ENCODE measurements at regions not wholly inside any gene's neighbourhood (a gene's known extent, or its start where the extent isn't known, plus 50 kb on each side); places are given as distances from the start of the nearest gene placed in this dataset.
"Not testable (repeated sequence)": the region's sequence is repeated elsewhere in the genome, so short reads cannot be mapped to it uniquely, and the experiment has no call there.

- intact Hi-C loops (cut with DNase I) = no loop called here
- ATAC-seq (no peak), DNase-seq (no peak)
Observed at GRCh38 chr12:31214626-31215517, 111.1 kb downstream of the SINHCAF start.

- intact Hi-C loops (cut with DNase I) = no loop called here
- ATAC-seq (peak; percentile 73 to 77), DNase-seq (no peak)
Observed at GRCh38 chr12:31215518-31216232, 110.3 kb downstream of the SINHCAF start.

- ATAC-seq (no peak), DNase-seq (no peak)
- intact Hi-C loops (cut with DNase I) = no loop called here
Observed at GRCh38 chr12:31216479-31216878, 109.5 kb downstream of the SINHCAF start.

GRCh38 chr12:31217356-31218130, 108.4 kb downstream of the SINHCAF start:
- intact Hi-C loops (cut with DNase I) = no loop called here
- DNase-seq (no peak), ATAC-seq (no peak)

- ATAC-seq (no peak), DNase-seq (no peak)
- intact Hi-C loops (cut with DNase I) = no loop called here
Observed at GRCh38 chr12:31218203-31219025, 107.5 kb downstream of the SINHCAF start.

- ATAC-seq (no peak), DNase-seq (no peak)
Observed at GRCh38 chr12:31219521-31219920, 106.4 kb downstream of the SINHCAF start.

GRCh38 chr12:31220061-31220460, 105.9 kb downstream of the SINHCAF start:
- DNase-seq (no peak), ATAC-seq (no peak)
- intact Hi-C loops (cut with DNase I) = no loop called here

More at GRCh38 chr12:31219521-31219920, 106.4 kb downstream of the SINHCAF start:
- intact Hi-C loops (cut with DNase I) = no loop called here

GRCh38 chr12:31220633-31221550, 105.1 kb downstream of the SINHCAF start:
- intact Hi-C loops (cut with DNase I) = no loop called here
- DNase-seq = peak; percentile 42
- ATAC-seq = peak; percentile 47 to 51

- intact Hi-C loops (cut with DNase I) = no loop called here
Observed at GRCh38 chr12:31221551-31221945, 104.4 kb downstream of the SINHCAF start.

GRCh38 chr12:31222620-31223222, 103.2 kb downstream of the SINHCAF start:
- DNase-seq (no peak), ATAC-seq (no peak)
- intact Hi-C loops (cut with DNase I) = no loop called here

More at GRCh38 chr12:31221551-31221945, 104.4 kb downstream of the SINHCAF start:
- DNase-seq (no peak), ATAC-seq (no peak)

GRCh38 chr12:31223640-31224039, 102.3 kb downstream of the SINHCAF start:
- DNase-seq; intact Hi-C loops (cut with DNase I); ATAC-seq: not testable (repeated sequence)

- no peak for DNase-seq
- ATAC-seq = no peak
- intact Hi-C loops (cut with DNase I) = no loop called here
Observed at GRCh38 chr12:31224768-31225448, 101.0 kb downstream of the SINHCAF start.

- intact Hi-C loops (cut with DNase I) = no loop called here
- no peak for ATAC-seq
- DNase-seq = no peak
Observed at GRCh38 chr12:31225656-31226535, 100.1 kb downstream of the SINHCAF start.

- no peak for DNase-seq
- peak in 1 of 2 donors; percentile 70 for ATAC-seq
- intact Hi-C loops (cut with DNase I) = no loop called here
Observed at GRCh38 chr12:31226639-31227038, 99.3 kb downstream of the SINHCAF start.

GRCh38 chr12:31227401-31227981, 98.5 kb downstream of the SINHCAF start:
- intact Hi-C loops (cut with DNase I) = no loop called here
- peak in 1 of 2 donors; percentile 53 for ATAC-seq
- no peak for DNase-seq

Data from left cardiac atrium (tissue), 4 donors.